Stimulated activated effector memory CD8-positive, alpha-beta T cell treated with anti-CD3 and anti-CD28 coated beads, Interleukin-12 subunit alpha, Interleukin-12 subunit beta, amount 100 ng/mL, for 72 hours (primary cell): ENCODE measurements at regions not wholly inside any gene's neighbourhood (a gene's known extent, or its start where the extent isn't known, plus 50 kb on each side); places are given as distances from the start of the nearest gene placed in this dataset.
"Not testable (repeated sequence)": the region's sequence is repeated elsewhere in the genome, so short reads cannot be mapped to it uniquely, and the experiment has no call there.

Source experiments
- ATAC-seq: fragments of 150-1000 bp; cut with Tn5 transposase; 2 replicates; pipeline ENCODE4 v1.10.0; 2021
- DNase-seq, 2 donors: peaks; one replicate each; pipeline ENCODE4 v3.0.0; 2021 to 2022; ENCODE audit warnings: low spot score in 2 of 2
- H3K27ac Mint-ChIP-seq: one replicate; pipeline ENCODE4 v1.8.0; 2022; ENCODE audit warnings: mild to moderate bottlenecking, mixed read lengths
- H3K36me3 Mint-ChIP-seq: one replicate; pipeline ENCODE4 v1.8.0; 2022; ENCODE audit warnings: mild to moderate bottlenecking, mixed read lengths
- H3K4me1 Mint-ChIP-seq: one replicate; pipeline ENCODE4 v1.8.0; 2022; ENCODE audit warnings: mixed read lengths
- H3K4me3 Mint-ChIP-seq: one replicate; pipeline ENCODE4 v1.8.0; 2022; ENCODE audit warnings: mild to moderate bottlenecking, mixed read lengths
- H3K9me3 Mint-ChIP-seq: one replicate; pipeline ENCODE4 v1.8.0; 2022; ENCODE audit warnings: mixed read lengths

- H3K4me1 Mint-ChIP-seq, result peaks cover 9% of the 10 kb centered on the region
These were observed 268.2 kb downstream of the ADGRD1 start for GRCh38 chr12:131221957-131222328.

GRCh38 chr12:131222329-131223139 lies 268.8 kb downstream of the ADGRD1 start:
- Mint-ChIP-seq H3K36me3 (no peaks in the 10 kb centered on the region), H3K4me3 (no peak overlapping the region), H3K9me3 (no peaks in the 10 kb centered on the region), H3K4me1 (peaks cover 9% of the 10 kb centered on the region), H3K27ac (no peak overlapping the region)
- DNase-seq (no peak), ATAC-seq (peak; percentile 11)

More at GRCh38 chr12:131221957-131222328, 268.2 kb downstream of the ADGRD1 start:
- Mint-ChIP-seq H3K9me3 (no peaks in the 10 kb centered on the region), H3K4me3 (no peak overlapping the region), H3K36me3 (no peaks in the 10 kb centered on the region), H3K27ac (no peak overlapping the region)
- ATAC-seq (no peak), DNase-seq (no peak)

- no peak for DNase-seq
- no peak for ATAC-seq
- H3K36me3 Mint-ChIP-seq, result no peaks in the 10 kb centered on the region
- no peaks in the 10 kb centered on the region for H3K9me3 Mint-ChIP-seq
- no peak overlapping the region for H3K4me3 Mint-ChIP-seq
- no peak overlapping the region for H3K27ac Mint-ChIP-seq
- H3K4me1 Mint-ChIP-seq, result peaks cover 9% of the 10 kb centered on the region
These were observed 269.6 kb downstream of the ADGRD1 start for GRCh38 chr12:131223171-131223761.

- H3K4me1 Mint-ChIP-seq, result peaks cover 9% of the 10 kb centered on the region
- no peaks in the 10 kb centered on the region for H3K36me3 Mint-ChIP-seq
- no peak for ATAC-seq
- H3K27ac Mint-ChIP-seq, result no peak overlapping the region
- H3K9me3 Mint-ChIP-seq, result no peaks in the 10 kb centered on the region
- H3K4me3 Mint-ChIP-seq, result no peak overlapping the region
- no peak for DNase-seq
These were observed 270.1 kb downstream of the ADGRD1 start for GRCh38 chr12:131223791-131224225.

GRCh38 chr12:131224226-131225065 lies 270.7 kb downstream of the ADGRD1 start:
- not testable (repeated sequence) for DNase-seq, H3K27ac Mint-ChIP-seq, H3K36me3 Mint-ChIP-seq, H3K9me3 Mint-ChIP-seq, H3K4me3 Mint-ChIP-seq, H3K4me1 Mint-ChIP-seq
- ATAC-seq, result peak; percentile 42

- H3K36me3 Mint-ChIP-seq, DNase-seq, H3K4me1 Mint-ChIP-seq, ATAC-seq, H3K27ac Mint-ChIP-seq, H3K9me3 Mint-ChIP-seq, H3K4me3 Mint-ChIP-seq: not testable (repeated sequence)
These were observed 271.3 kb downstream of the ADGRD1 start for GRCh38 chr12:131225066-131225380.

GRCh38 chr12:131226345-131227265 lies 272.9 kb downstream of the ADGRD1 start:
- ATAC-seq, result no peak
- Mint-ChIP-seq H3K4me1 (peaks cover 9% of the 10 kb centered on the region), H3K4me3 (no peak overlapping the region), H3K9me3 (no peaks in the 10 kb centered on the region), H3K36me3 (no peaks in the 10 kb centered on the region), H3K27ac (no peak overlapping the region)
- no peak for DNase-seq

GRCh38 chr12:131227641-131228040 lies 273.9 kb downstream of the ADGRD1 start:
- not testable (repeated sequence) for H3K27ac Mint-ChIP-seq, H3K36me3 Mint-ChIP-seq, H3K4me3 Mint-ChIP-seq, H3K9me3 Mint-ChIP-seq, H3K4me1 Mint-ChIP-seq, ATAC-seq, DNase-seq

GRCh38 chr12:131229079-131229425 lies 275.3 kb downstream of the ADGRD1 start:
- not testable (repeated sequence) for H3K9me3 Mint-ChIP-seq, H3K4me1 Mint-ChIP-seq, H3K4me3 Mint-ChIP-seq, ATAC-seq, DNase-seq, H3K36me3 Mint-ChIP-seq, H3K27ac Mint-ChIP-seq

GRCh38 chr12:131229426-131230339 lies 276.0 kb downstream of the ADGRD1 start:
- Mint-ChIP-seq H3K4me3 (no peak overlapping the region), H3K27ac (no peak overlapping the region), H3K9me3 (no peaks in the 10 kb centered on the region), H3K4me1 (no peaks in the 10 kb centered on the region), H3K36me3 (no peaks in the 10 kb centered on the region)
- ATAC-seq (no peak), DNase-seq (no peak)

GRCh38 chr12:131230340-131231031 lies 276.8 kb downstream of the ADGRD1 start:
- Mint-ChIP-seq H3K9me3 (no peaks in the 10 kb centered on the region), H3K4me1 (no peaks in the 10 kb centered on the region), H3K36me3 (no peaks in the 10 kb centered on the region), H3K27ac (no peak overlapping the region), H3K4me3 (no peak overlapping the region)
- no peak for ATAC-seq
- no peak for DNase-seq

- Mint-ChIP-seq H3K27ac (no peak overlapping the region), H3K36me3 (no peaks in the 10 kb centered on the region)
- DNase-seq, result no peak
These were observed 277.6 kb downstream of the ADGRD1 start for GRCh38 chr12:131231032-131231980.

GRCh38 chr12:131232036-131232435 lies 278.3 kb downstream of the ADGRD1 start:
- H3K36me3 Mint-ChIP-seq, result no peaks in the 10 kb centered on the region
- DNase-seq (no peak), ATAC-seq (no peak)
- no peaks in the 10 kb centered on the region for H3K4me1 Mint-ChIP-seq
- H3K4me3 Mint-ChIP-seq, result no peak overlapping the region
- no peaks in the 10 kb centered on the region for H3K9me3 Mint-ChIP-seq
- H3K27ac Mint-ChIP-seq, result no peak overlapping the region

More at GRCh38 chr12:131231032-131231980, 277.6 kb downstream of the ADGRD1 start:
- H3K4me3 Mint-ChIP-seq, result no peak overlapping the region
- H3K4me1 Mint-ChIP-seq, result no peaks in the 10 kb centered on the region
- no peak for ATAC-seq
- no peaks in the 10 kb centered on the region for H3K9me3 Mint-ChIP-seq
